Small intestine (tissue), 7 donors: ENCODE measurements at regions not wholly inside any gene's neighbourhood (a gene's known extent, or its start where the extent isn't known, plus 50 kb on each side); places are given as distances from the start of the nearest gene placed in this dataset.

Experiments used
- DNase-seq, 2 donors: peaks; one replicate each; pipeline versions ENCODE4 v3.0.0 to v3.0.0-alpha.2; 2013
- FAIRE-seq: peaks from 2 replicates; lab custom pipeline; 2012; peaks lifted over from hg19 to GRCh38; lab: Jason Lieb, UNC
- H3K27ac ChIP-seq, 3 donors: one replicate each; pipeline ENCODE4 v1.5.1; 2013; ENCODE audit warnings: low read length in 2 of 3, mild to moderate bottlenecking in 2 of 3, control low read depth in 1 of 3, inconsistent platforms in 1 of 3, low read depth in 1 of 3, moderate library complexity in 1 of 3
- H3K27me3 ChIP-seq, 3 donors: one replicate each; pipeline ENCODE4 v1.6.1; 2013; ENCODE audit warnings: low read length in 3 of 3, inconsistent platforms in 1 of 3; ENCODE audit not compliant: control insufficient read depth in 3 of 3, insufficient read depth in 3 of 3
- H3K36me3 ChIP-seq, 3 donors: one replicate each; pipeline ENCODE4 v1.6.1; 2013; ENCODE audit warnings: low read length in 3 of 3, inconsistent platforms in 1 of 3, low read depth in 1 of 3, mild to moderate bottlenecking in 1 of 3, moderate library complexity in 1 of 3; ENCODE audit not compliant: control insufficient read depth in 3 of 3, insufficient read depth in 2 of 3
- H3K4me1 ChIP-seq, 3 donors: one replicate each; pipeline ENCODE4 v1.6.1; 2013; ENCODE audit warnings: low read length in 2 of 3, inconsistent platforms in 1 of 3, low read depth in 1 of 3, mild to moderate bottlenecking in 1 of 3, moderate library complexity in 1 of 3; ENCODE audit not compliant: control insufficient read depth in 3 of 3, insufficient read depth in 2 of 3
- H3K4me3 ChIP-seq, 3 donors: one replicate each; pipeline ENCODE4 v1.5.1; 2013; ENCODE audit warnings: low read length in 3 of 3, control low read depth in 1 of 3, inconsistent platforms in 1 of 3, low read depth in 1 of 3, mild to moderate bottlenecking in 1 of 3, moderate library complexity in 1 of 3
- H3K9me3 ChIP-seq, 2 donors: one replicate each; pipeline ENCODE4 v1.6.1; 2013; ENCODE audit warnings: low read depth in 1 of 2, low read length in 1 of 2; ENCODE audit not compliant: control insufficient read depth in 2 of 2, insufficient read depth in 1 of 2
- WGBS, 3 donors: extraction: QIAGEN DNeasy Blood & Tissue Kit; methylation state at CpG; one replicate each; pipeline ENCODE4 v1.1.7; 2013; 5-methylcytosine and 5-hydroxymethylcytosine counted together
- donor health status: healthy with polysubstance abuse.
- donor health status: control.
- donor health status: control.
- donor health status: Bipolar disorder and iron deficiency.
- donor health status: healthy.

GRCh38 chr6:141551318-141551717 lies 581.4 kb upstream of the GJE1 start:
- H3K27me3 ChIP-seq, result no peaks in the 10 kb centered on the region
- peaks cover 0 to 3% of the 10 kb centered on the region in 2 donors for H3K9me3 ChIP-seq
- DNase-seq (no peak), FAIRE-seq (no peak)
- H3K36me3 ChIP-seq, result no peaks in the 10 kb centered on the region
- WGBS, 3 donors, result 81 to 94% (median 94%) methylated on average over 2 of the region's 2 CpGs
- peaks cover 0 to 2% (median 2%) of the 10 kb centered on the region in 3 donors for H3K4me1 ChIP-seq
- H3K27ac ChIP-seq, result no peak overlapping the region
- no peak overlapping the region for H3K4me3 ChIP-seq

GRCh38 chr6:141550471-141550870 lies 582.3 kb upstream of the GJE1 start:
- peaks cover 0 to 2% (median 2%) of the 10 kb centered on the region in 3 donors for H3K4me1 ChIP-seq
- FAIRE-seq, result peak; percentile 47

GRCh38 chr6:141548966-141549365 lies 583.8 kb upstream of the GJE1 start:
- FAIRE-seq, result no peak
- peaks cover 0 to 2% (median 2%) of the 10 kb centered on the region in 3 donors for H3K4me1 ChIP-seq
- H3K27ac ChIP-seq, result no peak overlapping the region
- H3K27me3 ChIP-seq, result no peaks in the 10 kb centered on the region
- no peak overlapping the region for H3K4me3 ChIP-seq
- whole genome bisulfite sequencing, 3 donors, result 68 to 97% (median 90%) methylated on average over 2 of the region's 2 CpGs
- DNase-seq, result no peak
- peaks cover 0 to 3% of the 10 kb centered on the region in 2 donors for H3K9me3 ChIP-seq
- H3K36me3 ChIP-seq, result no peaks in the 10 kb centered on the region

More at GRCh38 chr6:141550471-141550870, 582.3 kb upstream of the GJE1 start:
- DNase-seq, result no peak
- no peaks in the 10 kb centered on the region for H3K36me3 ChIP-seq
- H3K27ac ChIP-seq, result no peak overlapping the region
- 91 to 98% (median 93%) methylated on average over 1 of the region's 1 CpG for WGBS, 3 donors
- no peak overlapping the region for H3K4me3 ChIP-seq
- H3K9me3 ChIP-seq, result peaks cover 0 to 3% of the 10 kb centered on the region in 2 donors
- H3K27me3 ChIP-seq, result no peaks in the 10 kb centered on the region

- Histone ChIP-seq H3K9me3 (no peaks in the 10 kb centered on the region), H3K27me3 (no peaks in the 10 kb centered on the region), H3K4me1 (no peaks in the 10 kb centered on the region), H3K36me3 (no peaks in the 10 kb centered on the region), H3K27ac (no peak overlapping the region), H3K4me3 (no peak overlapping the region)
- FAIRE-seq, result no peak
- no peak for DNase-seq
- 63 to 79% (median 68%) methylated on average over 1 of the region's 1 CpG for WGBS, 3 donors
Observed at GRCh38 chr6:141541581-141542324, 591.0 kb upstream of the GJE1 start.

GRCh38 chr6:141540207-141540606 lies 592.5 kb upstream of the GJE1 start:
- 80 to 89% (median 85%) methylated on average over 4 of the region's 4 CpGs for WGBS, 3 donors
- DNase-seq (no peak), FAIRE-seq (no peak)
- H3K9me3 ChIP-seq, result no peaks in the 10 kb centered on the region
- no peak overlapping the region for H3K4me3 ChIP-seq
- no peaks in the 10 kb centered on the region for H3K27me3 ChIP-seq
- no peaks in the 10 kb centered on the region for H3K4me1 ChIP-seq
- no peaks in the 10 kb centered on the region for H3K36me3 ChIP-seq
- H3K27ac ChIP-seq, result no peak overlapping the region

GRCh38 chr6:141539617-141540016 lies 593.1 kb upstream of the GJE1 start:
- H3K4me3 ChIP-seq, result no peak overlapping the region
- no peaks in the 10 kb centered on the region for H3K4me1 ChIP-seq
- H3K27ac ChIP-seq, result no peak overlapping the region
- no peaks in the 10 kb centered on the region for H3K27me3 ChIP-seq
- no peaks in the 10 kb centered on the region for H3K36me3 ChIP-seq
- H3K9me3 ChIP-seq, result no peaks in the 10 kb centered on the region
- no peak for FAIRE-seq
- no peak for DNase-seq
- WGBS, 3 donors, result 73 to 91% (median 84%) methylated on average over 1 of the region's 1 CpG

GRCh38 chr6:141532211-141532610 lies 600.5 kb upstream of the GJE1 start:
- no peaks in the 10 kb centered on the region for H3K4me1 ChIP-seq
- H3K9me3 ChIP-seq, result peaks cover 0 to 16% of the 10 kb centered on the region in 2 donors
- WGBS, 3 donors, result 84 to 87% (median 87%) methylated on average over 2 of the region's 2 CpGs
- no peak overlapping the region for H3K4me3 ChIP-seq
- no peaks in the 10 kb centered on the region for H3K36me3 ChIP-seq
- no peak for DNase-seq
- FAIRE-seq, result no peak
- no peaks in the 10 kb centered on the region for H3K27me3 ChIP-seq
- no peak overlapping the region for H3K27ac ChIP-seq

- Histone ChIP-seq H3K27me3 (no peaks in the 10 kb centered on the region), H3K27ac (no peak overlapping the region), H3K4me3 (no peak overlapping the region), H3K36me3 (no peaks in the 10 kb centered on the region), H3K9me3 (peaks cover 0 to 16% of the 10 kb centered on the region in 2 donors), H3K4me1 (no peaks in the 10 kb centered on the region)
- no peak for FAIRE-seq
- WGBS, 3 donors, result 82 to 90% (median 89%) methylated on average over 5 of the region's 5 CpGs
- no peak for DNase-seq
Observed at GRCh38 chr6:141531040-141531439, 601.7 kb upstream of the GJE1 start.
